Fibroblast of lung (primary cell): ENCODE measurements at regions not wholly inside any gene's neighbourhood (a gene's known extent, or its start where the extent isn't known, plus 50 kb on each side); places are given as distances from the start of the nearest gene placed in this dataset.

Source experiments
- CTCF ChIP-seq, 2 donors: IDR thresholded peaks in 1 of 2; conservative IDR thresholded peaks in 1 of 2; 1 replicate in 1 of 2; 2 replicates in 1 of 2; pipeline ENCODE4 v1.5.1; 2011 to 2012; ENCODE audit warnings: low read length in 2 of 2, control low read depth in 1 of 2, inconsistent platforms in 1 of 2, low read depth in 1 of 2, mild to moderate bottlenecking in 1 of 2
- EZH2 ChIP-seq: IDR thresholded peaks from 2 replicates; pipeline ENCODE4 v1.5.1; 2012; ENCODE audit warnings: low read length, control low read depth, mild to moderate bottlenecking; ENCODE audit errors: missing control alignments

DNA sequence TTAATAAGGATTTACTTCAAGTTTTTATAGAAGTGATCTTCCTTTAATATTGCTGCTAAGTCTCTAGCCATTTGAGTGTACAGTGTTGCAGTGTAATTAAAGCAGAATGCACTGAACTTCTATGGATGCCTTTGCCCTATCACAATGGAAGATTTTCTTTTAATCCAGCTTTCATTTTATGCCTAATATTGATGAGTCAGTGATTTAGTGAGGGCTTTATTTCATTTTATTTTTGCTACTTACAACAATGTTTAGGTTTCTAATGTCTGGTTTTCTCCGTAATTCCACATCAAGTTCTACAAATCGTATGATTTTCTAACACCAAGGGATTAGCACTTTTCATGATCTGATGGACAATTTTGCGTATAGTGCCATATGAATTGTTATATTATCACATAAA is 504.1 kb downstream of the PCDH11X start:
- TF ChIP-seq CTCF (conservative IDR thresholded peaks at IDR 0.05 in 1 of 2, IDR thresholded peaks at IDR 0.05 in 1 of 2; ENCODE audit: low read depth in 1 of 2, low read length in 2 of 2): no peak
- no peak for TF ChIP-seq EZH2
